Renal cortex interstitium (tissue), 11 donors: ENCODE measurements at regions not wholly inside any gene's neighbourhood (a gene's known extent, or its start where the extent isn't known, plus 50 kb on each side); places are given as distances from the start of the nearest gene placed in this dataset.
"Not testable (repeated sequence)": the region's sequence is repeated elsewhere in the genome, so short reads cannot be mapped to it uniquely, and the experiment has no call there.

ENCODE experiments used
- DNase-seq, 11 donors: peaks; one replicate each; pipeline ENCODE4 v3.0.0-alpha.2; 2013; ENCODE audit warnings: low read depth in 9 of 11, low spot score in 4 of 11; ENCODE audit errors: extremely low read depth in 1 of 11

DNA sequence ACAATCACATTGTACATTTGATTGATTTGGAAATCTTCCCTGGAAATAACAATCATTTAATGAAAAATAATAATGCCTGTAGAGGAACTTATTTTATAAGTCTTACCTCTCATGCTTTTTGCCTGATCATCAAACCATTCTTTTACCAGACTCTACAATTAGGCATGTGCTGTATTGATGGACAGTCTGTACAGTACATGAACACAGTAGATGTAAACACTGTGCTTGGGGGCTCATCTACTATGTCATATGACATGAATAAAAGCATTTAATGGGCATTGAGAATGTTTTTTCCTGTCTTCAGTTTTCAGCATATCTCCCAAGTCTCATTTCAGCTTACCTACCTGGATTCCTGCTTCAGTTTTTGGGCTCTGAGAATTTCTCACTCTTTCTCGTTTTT, 1070.9 kb downstream of the STIM2 start:
- no peak for DNase-seq

DNA sequence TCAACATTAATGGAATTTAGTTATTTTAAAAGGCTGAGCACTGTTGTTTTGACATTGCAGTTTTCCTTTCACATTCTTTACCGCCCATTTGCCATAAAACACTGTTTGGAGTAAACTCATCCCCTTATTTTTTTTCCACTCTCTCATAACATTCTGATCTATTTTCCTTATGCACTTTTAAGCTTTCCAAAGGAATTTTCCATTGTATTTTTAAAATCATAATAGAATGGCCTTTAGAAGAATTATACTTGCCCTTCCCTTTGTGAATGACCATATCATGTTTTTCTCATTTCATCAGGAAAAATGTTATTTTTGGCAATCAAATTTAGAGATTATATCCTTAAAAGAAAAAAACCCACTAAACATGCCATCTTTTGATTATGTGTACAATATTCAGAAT, 1074.2 kb downstream of the STIM2 start:
- DNase-seq: no peak

DNA sequence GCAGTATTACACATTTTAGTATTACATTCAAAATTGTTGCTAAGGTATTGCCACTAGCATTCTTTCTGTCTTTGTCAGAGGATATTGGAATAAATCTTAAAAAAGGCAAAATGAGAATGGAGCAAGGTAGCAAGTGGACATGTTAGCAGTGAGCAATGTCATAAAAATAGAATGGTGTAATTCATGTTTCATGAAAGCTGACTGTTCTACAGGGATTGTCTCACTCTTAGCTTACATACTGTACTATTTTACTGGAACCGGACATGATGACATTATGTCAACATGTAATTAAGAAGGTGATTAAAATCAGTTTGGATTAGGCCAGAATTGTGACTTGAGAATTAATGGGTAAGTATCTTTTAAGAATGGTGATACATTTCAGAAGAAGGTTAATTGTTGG, 1086.2 kb downstream of the STIM2 start:
- no peak for DNase-seq

DNA sequence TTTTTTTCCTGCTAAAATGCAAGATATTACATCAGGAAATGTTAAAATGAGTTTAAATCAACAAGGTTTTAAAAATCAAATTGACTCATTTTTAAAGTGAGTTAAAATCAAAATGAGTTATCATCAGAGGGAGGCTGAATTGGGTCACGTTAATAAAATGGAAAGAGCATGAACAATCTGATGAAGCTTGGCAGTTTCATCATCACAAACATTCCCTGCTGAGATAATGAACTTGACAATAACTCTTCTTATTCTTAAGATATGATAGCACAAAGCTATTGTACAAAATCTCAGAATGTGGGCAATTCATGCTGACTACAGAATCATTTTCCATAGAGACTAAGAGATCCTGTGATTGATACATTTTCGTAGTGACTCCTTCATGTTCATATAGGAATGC, 1086.7 kb downstream of the STIM2 start:
- DNase-seq: no peak

GRCh38 chr4:27964095-27964494, 1103.5 kb downstream of the STIM2 start:
- no peak for DNase-seq

DNA sequence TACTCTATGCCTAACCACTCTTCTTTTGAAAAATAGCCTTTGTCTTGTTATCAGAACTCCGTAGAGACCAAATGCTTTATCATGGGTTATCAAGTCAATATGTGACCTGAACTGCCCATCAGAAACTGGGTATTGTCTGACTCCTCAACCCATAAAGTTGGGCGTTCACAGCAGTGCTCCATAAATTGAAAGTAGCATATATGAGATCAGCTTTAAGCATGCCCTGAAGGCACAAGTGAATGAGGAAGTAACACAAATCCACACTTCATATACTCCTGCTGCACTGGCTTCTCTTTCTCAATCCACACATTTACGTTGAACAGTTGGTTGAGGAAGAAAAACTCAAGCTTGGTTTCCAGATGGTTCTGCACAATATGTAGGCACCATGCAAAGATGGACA, 1106.0 kb downstream of the STIM2 start:
- no peak for DNase-seq

- DNase-seq: no peak
These were observed 1112.4 kb downstream of the STIM2 start for GRCh38 chr4:27973056-27973455.

GRCh38 chr4:27973700-27974099, 1113.1 kb downstream of the STIM2 start:
- DNase-seq: no peak

DNA sequence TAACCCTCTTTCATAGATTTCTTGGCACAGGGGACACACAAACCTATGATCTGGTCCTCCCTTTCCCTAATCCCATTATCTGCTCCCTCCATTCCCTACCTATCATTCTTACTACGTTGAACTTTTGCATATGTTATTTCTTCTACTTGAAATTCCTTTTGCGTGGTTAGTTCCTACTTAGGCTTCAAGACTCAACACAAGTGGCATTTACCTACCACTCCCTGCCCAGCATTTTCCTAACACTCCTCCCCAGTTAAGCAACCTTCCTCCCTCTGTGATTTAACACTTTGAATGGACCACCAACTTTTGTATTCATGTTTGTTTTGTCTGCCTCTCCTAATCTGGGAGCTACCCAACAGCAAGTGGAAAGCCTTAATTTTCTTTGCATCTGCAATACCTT, 1113.7 kb downstream of the STIM2 start:
- no peak for DNase-seq

- not testable (repeated sequence) for DNase-seq
These were observed 1114.2 kb downstream of the STIM2 start for GRCh38 chr4:27974881-27975280.

GRCh38 chr4:27978427-27979109, 1117.9 kb downstream of the STIM2 start:
- not testable (repeated sequence) for DNase-seq

DNA sequence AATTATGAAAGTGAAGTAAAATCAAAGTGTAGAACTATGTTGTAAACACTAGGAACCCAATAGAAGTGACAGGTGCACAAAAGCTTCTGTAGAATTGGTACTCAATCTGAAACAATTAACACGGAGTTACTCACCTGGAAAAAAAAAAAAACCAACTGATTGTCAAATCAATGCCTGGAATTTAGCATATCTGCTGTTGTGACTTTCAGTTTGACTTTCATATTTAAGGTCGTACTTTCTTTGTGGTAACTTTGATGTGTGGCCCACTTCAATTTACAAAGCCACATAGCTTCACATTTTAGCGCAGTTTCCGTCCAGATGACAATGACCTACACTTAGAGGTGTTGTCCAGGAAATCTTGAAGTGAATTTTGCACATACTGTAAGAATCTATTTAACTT, 1124.9 kb downstream of the STIM2 start:
- DNase-seq: no peak

DNA sequence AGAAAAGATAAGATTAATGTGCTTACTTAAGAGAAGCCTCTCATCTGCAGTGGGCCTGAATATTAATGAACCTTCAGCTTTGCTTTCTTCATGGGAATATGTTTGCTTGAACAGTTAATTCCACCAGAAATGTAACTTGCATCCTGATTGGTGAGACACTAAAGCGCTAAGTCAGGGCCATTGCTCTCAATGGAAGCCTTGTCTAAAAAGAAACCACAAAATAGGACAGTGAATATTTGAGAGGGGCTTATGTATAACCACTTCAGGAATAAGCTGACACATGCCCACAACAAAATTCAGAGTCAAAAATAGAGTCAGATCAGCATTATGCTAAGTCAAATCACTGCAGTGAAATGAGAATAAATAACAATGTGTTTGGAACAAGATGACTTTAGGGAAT, 1125.8 kb downstream of the STIM2 start:
- no peak for DNase-seq

DNA sequence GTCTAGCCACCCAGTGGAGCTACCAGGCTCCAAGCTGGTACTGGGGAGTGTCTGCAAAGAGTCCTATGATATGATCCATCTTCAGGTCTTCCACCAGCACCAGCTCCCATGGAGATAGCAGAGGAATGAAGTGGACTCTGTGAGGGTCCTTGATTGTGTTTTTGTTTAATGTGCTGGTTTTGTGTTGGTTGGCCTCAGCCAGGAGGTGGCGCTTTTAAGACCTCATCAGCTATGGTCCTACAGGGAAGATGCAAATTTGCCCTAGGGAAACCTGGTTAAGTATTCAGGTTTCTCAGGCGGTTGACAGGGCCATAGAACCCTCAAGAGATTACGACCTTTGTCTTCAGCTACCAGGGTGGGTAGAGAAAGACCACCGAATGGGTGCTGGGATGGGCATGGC, 1141.1 kb downstream of the STIM2 start:
- DNase-seq: no peak

GRCh38 chr4:28004520-28004919, 1143.9 kb downstream of the STIM2 start:
- DNase-seq: no peak

GRCh38 chr4:28006021-28006420, 1145.4 kb downstream of the STIM2 start:
- no peak for DNase-seq

GRCh38 chr4:28007693-28008092, 1147.1 kb downstream of the STIM2 start:
- no peak for DNase-seq

- no peak for DNase-seq
These were observed 1148.9 kb downstream of the STIM2 start for GRCh38 chr4:28009541-28009940.

- DNase-seq: no peak
These were observed 1150.1 kb downstream of the STIM2 start for GRCh38 chr4:28010577-28011240.

- DNase-seq: no peak
These were observed 1153.8 kb downstream of the STIM2 start for GRCh38 chr4:28014469-28014868.

DNA sequence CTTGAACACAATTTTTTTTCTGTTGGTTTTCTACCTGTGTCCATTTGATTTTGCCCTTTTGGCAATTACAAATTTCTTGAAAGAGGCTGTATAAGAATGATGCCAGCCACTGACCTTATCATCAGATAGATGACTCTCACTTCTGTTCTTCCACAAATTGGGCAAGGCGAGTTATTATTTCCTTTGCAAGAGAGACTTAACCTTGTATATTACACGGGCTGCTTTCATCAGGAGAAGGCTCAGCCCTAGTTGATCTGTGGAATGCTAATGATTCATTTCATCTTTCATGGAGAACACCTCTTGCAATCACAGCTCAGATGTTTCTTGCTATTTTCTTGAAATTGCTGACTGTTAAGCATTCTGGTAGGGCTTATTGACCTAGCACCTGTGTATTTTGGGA, 1155.4 kb downstream of the STIM2 start:
- DNase-seq: no peak
